ENCODE measurements at regions not wholly inside any gene's neighbourhood (a gene's known extent, or its start where the extent isn't known, plus 50 kb on each side); places are given as distances from the start of the nearest gene placed in this dataset.

GRCh38 chr7:22572937-22573336 lies 72.9 kb upstream of the STEAP1B start:
- ChIA-PET POLR2A (no interaction called here), CTCF (no interaction called here)
- H3K27me3 ChIP-seq (ENCODE audit: control insufficient read depth, insufficient read depth, low read length), result no peaks in the 10 kb centered on the region
- ATAC-seq (peak; percentile 55; the same call in 1 of the 2 replicates), DNase-seq (ENCODE audit: low read depth, low spot score) (no peak)
- H3K4me3 ChIP-seq (ENCODE audit: low read depth in 2 of 2, low read length in 2 of 2), result no peak overlapping the region
- BruUV-seq (replicated peaks), result no TSS peak
- TF ChIP-seq TCF7L2 (IDR thresholded peaks at IDR 0.05; ENCODE audit: low read depth, low read length) (no peak), SIN3A (IDR thresholded peaks at IDR 0.05; ENCODE audit: borderline replicate concordance, insufficient read depth, low read depth, low read length) (no peak), CTCF (IDR thresholded peaks at IDR 0.05) (no peak), POLR2AphosphoS5 (IDR thresholded peaks at IDR 0.05; ENCODE audit: low read depth, low read length) (no peak)
- TF ChIP-seq, protein P1, sequence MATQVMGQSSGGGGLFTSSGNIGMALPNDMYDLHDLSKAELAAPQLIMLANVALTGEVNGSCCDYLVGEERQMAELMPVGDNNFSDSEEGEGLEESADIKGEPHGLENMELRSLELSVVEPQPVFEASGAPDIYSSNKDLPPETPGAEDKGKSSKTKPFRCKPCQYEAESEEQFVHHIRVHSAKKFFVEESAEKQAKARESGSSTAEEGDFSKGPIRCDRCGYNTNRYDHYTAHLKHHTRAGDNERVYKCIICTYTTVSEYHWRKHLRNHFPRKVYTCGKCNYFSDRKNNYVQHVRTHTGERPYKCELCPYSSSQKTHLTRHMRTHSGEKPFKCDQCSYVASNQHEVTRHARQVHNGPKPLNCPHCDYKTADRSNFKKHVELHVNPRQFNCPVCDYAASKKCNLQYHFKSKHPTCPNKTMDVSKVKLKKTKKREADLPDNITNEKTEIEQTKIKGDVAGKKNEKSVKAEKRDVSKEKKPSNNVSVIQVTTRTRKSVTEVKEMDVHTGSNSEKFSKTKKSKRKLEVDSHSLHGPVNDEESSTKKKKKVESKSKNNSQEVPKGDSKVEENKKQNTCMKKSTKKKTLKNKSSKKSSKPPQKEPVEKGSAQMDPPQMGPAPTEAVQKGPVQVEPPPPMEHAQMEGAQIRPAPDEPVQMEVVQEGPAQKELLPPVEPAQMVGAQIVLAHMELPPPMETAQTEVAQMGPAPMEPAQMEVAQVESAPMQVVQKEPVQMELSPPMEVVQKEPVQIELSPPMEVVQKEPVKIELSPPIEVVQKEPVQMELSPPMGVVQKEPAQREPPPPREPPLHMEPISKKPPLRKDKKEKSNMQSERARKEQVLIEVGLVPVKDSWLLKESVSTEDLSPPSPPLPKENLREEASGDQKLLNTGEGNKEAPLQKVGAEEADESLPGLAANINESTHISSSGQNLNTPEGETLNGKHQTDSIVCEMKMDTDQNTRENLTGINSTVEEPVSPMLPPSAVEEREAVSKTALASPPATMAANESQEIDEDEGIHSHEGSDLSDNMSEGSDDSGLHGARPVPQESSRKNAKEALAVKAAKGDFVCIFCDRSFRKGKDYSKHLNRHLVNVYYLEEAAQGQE (IDR thresholded peaks at IDR 0.05; ENCODE audit: insufficient read depth in 1 of 2, low read depth in 2 of 2, low read length in 1 of 2), result no peak
- no peaks in the 10 kb centered on the region for H3K4me1 ChIP-seq (ENCODE audit: control insufficient read depth, insufficient read depth, low read length)
- intact Hi-C loops (cut with micrococcal nuclease; ENCODE audit: unreplicated experiment), result no loop called here
- no peaks in the 10 kb centered on the region for H3K9me3 ChIP-seq (ENCODE audit: control insufficient read depth, insufficient read depth, low read depth, low read length)
- no peaks in the 10 kb centered on the region for H3K36me3 ChIP-seq (ENCODE audit: control insufficient read depth, insufficient read depth, low read length)
- no peak overlapping the region for H3K27ac ChIP-seq (ENCODE audit: low read length)
- in situ Hi-C loops (cut with HindIII; ENCODE audit: low pct_unique_long_range_greater_than_20kb, low sequenced_read_pairs), result no loop called here

DNA sequence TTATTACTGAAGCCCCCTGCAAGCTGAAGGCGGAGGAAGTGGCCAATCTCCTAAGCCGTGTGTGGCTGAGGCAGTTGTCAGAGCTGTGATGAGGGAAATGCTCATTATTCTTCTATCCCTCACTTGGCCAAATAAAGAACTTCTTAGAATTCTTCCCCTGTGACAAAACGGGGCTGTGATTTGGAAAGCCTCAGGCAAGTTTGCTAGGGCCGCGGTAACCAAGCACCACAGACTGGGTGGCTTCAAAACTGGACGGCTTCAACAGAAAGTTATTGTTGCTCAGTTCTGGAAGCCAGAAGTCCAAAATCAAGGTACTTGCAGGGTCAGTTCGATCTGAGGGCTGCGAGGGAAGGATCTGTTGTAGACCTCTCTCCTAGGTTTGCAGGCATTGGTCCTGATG lies 72.3 kb upstream of the STEAP1B start:
- Histone ChIP-seq H3K4me3 (ENCODE audit: low read depth in 2 of 2, low read length in 2 of 2) (no peak overlapping the region), H3K27ac (ENCODE audit: low read length) (no peak overlapping the region), H3K4me1 (ENCODE audit: control insufficient read depth, insufficient read depth, low read length) (no peaks in the 10 kb centered on the region), H3K27me3 (ENCODE audit: control insufficient read depth, insufficient read depth, low read length) (no peaks in the 10 kb centered on the region), H3K36me3 (ENCODE audit: control insufficient read depth, insufficient read depth, low read length) (no peaks in the 10 kb centered on the region), H3K9me3 (ENCODE audit: control insufficient read depth, insufficient read depth, low read depth, low read length) (no peaks in the 10 kb centered on the region)
- BruUV-seq (replicated peaks), result no TSS peak
- no peak for TF ChIP-seq TCF7L2 (IDR thresholded peaks at IDR 0.05; ENCODE audit: low read depth, low read length)
- no peak for TF ChIP-seq CTCF (IDR thresholded peaks at IDR 0.05)
- TF ChIP-seq POLR2AphosphoS5 (IDR thresholded peaks at IDR 0.05; ENCODE audit: low read depth, low read length), result no peak
- no peak for TF ChIP-seq SIN3A (IDR thresholded peaks at IDR 0.05; ENCODE audit: borderline replicate concordance, insufficient read depth, low read depth, low read length)
- TF ChIP-seq, protein P1 (IDR thresholded peaks at IDR 0.05; ENCODE audit: insufficient read depth in 1 of 2, low read depth in 2 of 2, low read length in 1 of 2), result no peak
- CTCF ChIA-PET, result no interaction called here
- DNase-seq (ENCODE audit: low read depth, low spot score) (no peak), ATAC-seq (peak; percentile 29; the same call in 1 of the 2 replicates)
- intact Hi-C loops (cut with micrococcal nuclease; ENCODE audit: unreplicated experiment), result no loop called here
- in situ Hi-C loops (cut with HindIII; ENCODE audit: low pct_unique_long_range_greater_than_20kb, low sequenced_read_pairs), result no loop called here
- POLR2A ChIA-PET, result no interaction called here
